ENCODE measurements at regions not wholly inside any gene's neighbourhood (a gene's known extent, or its start where the extent isn't known, plus 50 kb on each side); places are given as distances from the start of the nearest gene placed in this dataset.

GRCh38 chr4:170724191-170724590, 634.4 kb upstream of the AADAT start:
- Histone ChIP-seq H3K4me3 (ENCODE audit: severe bottlenecking) (no peak overlapping the region), H3K27me3 (ENCODE audit: insufficient read depth, poor library complexity, severe bottlenecking) (no peaks in the 10 kb centered on the region), H3K9me3 (ENCODE audit: severe bottlenecking) (no peaks in the 10 kb centered on the region), H3K36me3 (ENCODE audit: low read depth) (no peaks in the 10 kb centered on the region), H3K27ac (ENCODE audit: poor library complexity, severe bottlenecking) (no peak overlapping the region), H3K4me1 (ENCODE audit: insufficient read depth, poor library complexity, severe bottlenecking) (no peaks in the 10 kb centered on the region)
- TF ChIP-seq, protein P1, sequence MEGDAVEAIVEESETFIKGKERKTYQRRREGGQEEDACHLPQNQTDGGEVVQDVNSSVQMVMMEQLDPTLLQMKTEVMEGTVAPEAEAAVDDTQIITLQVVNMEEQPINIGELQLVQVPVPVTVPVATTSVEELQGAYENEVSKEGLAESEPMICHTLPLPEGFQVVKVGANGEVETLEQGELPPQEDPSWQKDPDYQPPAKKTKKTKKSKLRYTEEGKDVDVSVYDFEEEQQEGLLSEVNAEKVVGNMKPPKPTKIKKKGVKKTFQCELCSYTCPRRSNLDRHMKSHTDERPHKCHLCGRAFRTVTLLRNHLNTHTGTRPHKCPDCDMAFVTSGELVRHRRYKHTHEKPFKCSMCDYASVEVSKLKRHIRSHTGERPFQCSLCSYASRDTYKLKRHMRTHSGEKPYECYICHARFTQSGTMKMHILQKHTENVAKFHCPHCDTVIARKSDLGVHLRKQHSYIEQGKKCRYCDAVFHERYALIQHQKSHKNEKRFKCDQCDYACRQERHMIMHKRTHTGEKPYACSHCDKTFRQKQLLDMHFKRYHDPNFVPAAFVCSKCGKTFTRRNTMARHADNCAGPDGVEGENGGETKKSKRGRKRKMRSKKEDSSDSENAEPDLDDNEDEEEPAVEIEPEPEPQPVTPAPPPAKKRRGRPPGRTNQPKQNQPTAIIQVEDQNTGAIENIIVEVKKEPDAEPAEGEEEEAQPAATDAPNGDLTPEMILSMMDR (IDR thresholded peaks at IDR 0.05; ENCODE audit: poor library complexity, severe bottlenecking): no peak
- ATAC-seq (ENCODE audit: low read depth): no peak
- DNase-seq (ENCODE audit: low spot score): no peak

- TF ChIP-seq, protein P1 (IDR thresholded peaks at IDR 0.05; ENCODE audit: poor library complexity, severe bottlenecking): no peak
- H3K27ac ChIP-seq (ENCODE audit: poor library complexity, severe bottlenecking): no peak overlapping the region
- no peak for ATAC-seq (ENCODE audit: low read depth)
- H3K27me3 ChIP-seq (ENCODE audit: insufficient read depth, poor library complexity, severe bottlenecking): no peaks in the 10 kb centered on the region
- no peak for DNase-seq (ENCODE audit: low spot score)
- H3K4me1 ChIP-seq (ENCODE audit: insufficient read depth, poor library complexity, severe bottlenecking): no peaks in the 10 kb centered on the region
- H3K36me3 ChIP-seq (ENCODE audit: low read depth): no peaks in the 10 kb centered on the region
- H3K4me3 ChIP-seq (ENCODE audit: severe bottlenecking): no peak overlapping the region
- H3K9me3 ChIP-seq (ENCODE audit: severe bottlenecking): no peaks in the 10 kb centered on the region
Observed at GRCh38 chr4:170723171-170723570, 633.4 kb upstream of the AADAT start.

GRCh38 chr4:170721812-170722373, 632.1 kb upstream of the AADAT start:
- H3K9me3 ChIP-seq (ENCODE audit: severe bottlenecking): no peaks in the 10 kb centered on the region
- ATAC-seq (ENCODE audit: low read depth) (no peak), DNase-seq (ENCODE audit: low spot score) (no peak)

GRCh38 chr4:170716868-170717267, 627.1 kb upstream of the AADAT start:
- Histone ChIP-seq H3K27ac (ENCODE audit: poor library complexity, severe bottlenecking) (no peak overlapping the region), H3K27me3 (ENCODE audit: insufficient read depth, poor library complexity, severe bottlenecking) (no peaks in the 10 kb centered on the region), H3K9me3 (ENCODE audit: severe bottlenecking) (no peaks in the 10 kb centered on the region), H3K4me1 (ENCODE audit: insufficient read depth, poor library complexity, severe bottlenecking) (no peaks in the 10 kb centered on the region), H3K4me3 (ENCODE audit: severe bottlenecking) (no peak overlapping the region), H3K36me3 (ENCODE audit: low read depth) (no peaks in the 10 kb centered on the region)
- no peak for ATAC-seq (ENCODE audit: low read depth)
- DNase-seq (ENCODE audit: low spot score): no peak
- TF ChIP-seq, protein P1 (IDR thresholded peaks at IDR 0.05; ENCODE audit: poor library complexity, severe bottlenecking): no peak

More at GRCh38 chr4:170721812-170722373, 632.1 kb upstream of the AADAT start:
- TF ChIP-seq, protein P1 (IDR thresholded peaks at IDR 0.05; ENCODE audit: poor library complexity, severe bottlenecking): no peak
- H3K4me1 ChIP-seq (ENCODE audit: insufficient read depth, poor library complexity, severe bottlenecking): no peaks in the 10 kb centered on the region
- H3K4me3 ChIP-seq (ENCODE audit: severe bottlenecking): no peak overlapping the region
- H3K27ac ChIP-seq (ENCODE audit: poor library complexity, severe bottlenecking): no peak overlapping the region
- H3K27me3 ChIP-seq (ENCODE audit: insufficient read depth, poor library complexity, severe bottlenecking): no peaks in the 10 kb centered on the region
- H3K36me3 ChIP-seq (ENCODE audit: low read depth): no peaks in the 10 kb centered on the region

GRCh38 chr4:170705907-170706306, 616.2 kb upstream of the AADAT start:
- no peak for DNase-seq (ENCODE audit: low spot score)
- TF ChIP-seq, protein P1 (IDR thresholded peaks at IDR 0.05; ENCODE audit: poor library complexity, severe bottlenecking): no peak
- Histone ChIP-seq H3K27me3 (ENCODE audit: insufficient read depth, poor library complexity, severe bottlenecking) (no peaks in the 10 kb centered on the region), H3K4me1 (ENCODE audit: insufficient read depth, poor library complexity, severe bottlenecking) (no peaks in the 10 kb centered on the region), H3K9me3 (ENCODE audit: severe bottlenecking) (no peaks in the 10 kb centered on the region), H3K4me3 (ENCODE audit: severe bottlenecking) (no peak overlapping the region), H3K27ac (ENCODE audit: poor library complexity, severe bottlenecking) (no peak overlapping the region), H3K36me3 (ENCODE audit: low read depth) (no peaks in the 10 kb centered on the region)
- no peak for ATAC-seq (ENCODE audit: low read depth)
